Stomach (tissue), 4 donors: ENCODE measurements at regions not wholly inside any gene's neighbourhood (a gene's known extent, or its start where the extent isn't known, plus 50 kb on each side); places are given as distances from the start of the nearest gene placed in this dataset.

Source experiments
- POLR2A ChIP-seq, 4 donors: fragments of 450-650 bp; IDR thresholded peaks; one replicate each; pipeline ENCODE4 v1.6.1; 2016; ENCODE audit warnings: antibody characterized with exemption in 4 of 4, control low read depth in 2 of 4, mild to moderate bottlenecking in 1 of 4, moderate library complexity in 1 of 4
- TF ChIP-seq, protein P1 (sequence below), 7 experiments: fragments of 450-650 bp in 4 of 7; fragments of 200-600 bp in 3 of 7; sonication (generic) in 3 of 7; IDR thresholded peaks; one replicate each; pipeline ENCODE4 v1.5.1; 2016 to 2019; ENCODE audit warnings: antibody characterized with exemption in 7 of 7, control low read depth in 2 of 7, mild to moderate bottlenecking in 1 of 7

DNA sequence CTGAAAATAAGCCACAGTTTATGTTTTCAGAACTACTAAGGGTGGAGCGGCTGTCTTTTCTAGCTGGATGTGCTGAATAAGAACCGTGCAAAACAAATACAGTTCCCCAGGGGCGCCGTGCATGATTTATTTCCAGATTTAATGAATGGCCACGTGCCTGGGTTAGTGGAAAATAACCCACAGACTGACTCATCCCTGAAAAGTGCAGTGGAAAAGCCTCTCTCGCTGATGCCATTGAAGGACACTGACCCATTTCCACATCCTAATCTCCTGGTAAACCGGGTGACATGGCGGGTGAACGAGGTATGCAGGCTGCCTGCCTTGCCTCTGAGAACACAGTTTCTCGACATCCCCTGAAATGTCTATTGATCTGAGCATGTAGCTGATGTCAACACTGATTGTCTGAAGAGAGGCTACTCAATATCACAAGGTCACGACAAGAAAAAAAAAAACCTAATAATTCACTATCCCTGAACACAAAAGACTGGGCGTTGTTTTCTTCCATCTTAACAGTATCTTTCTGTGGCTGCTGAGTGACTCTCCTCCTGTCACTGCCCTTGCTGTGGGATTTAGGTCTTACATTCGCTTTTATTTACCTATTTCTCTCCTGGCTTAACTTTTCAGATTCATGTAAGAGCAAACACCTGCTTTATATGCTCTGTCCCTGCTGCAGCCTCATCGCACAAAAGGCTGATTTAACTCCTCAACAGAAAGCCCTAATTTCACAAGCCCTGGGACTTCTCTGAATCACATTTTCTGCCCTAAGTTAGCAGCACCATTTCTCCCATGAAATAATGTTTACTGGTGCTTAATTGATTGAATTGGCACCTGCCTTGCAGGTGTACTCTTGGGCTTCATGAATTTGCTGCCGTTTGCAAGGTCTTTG, 76.9 kb upstream of the SCOC start:
- TF ChIP-seq, protein P1, sequence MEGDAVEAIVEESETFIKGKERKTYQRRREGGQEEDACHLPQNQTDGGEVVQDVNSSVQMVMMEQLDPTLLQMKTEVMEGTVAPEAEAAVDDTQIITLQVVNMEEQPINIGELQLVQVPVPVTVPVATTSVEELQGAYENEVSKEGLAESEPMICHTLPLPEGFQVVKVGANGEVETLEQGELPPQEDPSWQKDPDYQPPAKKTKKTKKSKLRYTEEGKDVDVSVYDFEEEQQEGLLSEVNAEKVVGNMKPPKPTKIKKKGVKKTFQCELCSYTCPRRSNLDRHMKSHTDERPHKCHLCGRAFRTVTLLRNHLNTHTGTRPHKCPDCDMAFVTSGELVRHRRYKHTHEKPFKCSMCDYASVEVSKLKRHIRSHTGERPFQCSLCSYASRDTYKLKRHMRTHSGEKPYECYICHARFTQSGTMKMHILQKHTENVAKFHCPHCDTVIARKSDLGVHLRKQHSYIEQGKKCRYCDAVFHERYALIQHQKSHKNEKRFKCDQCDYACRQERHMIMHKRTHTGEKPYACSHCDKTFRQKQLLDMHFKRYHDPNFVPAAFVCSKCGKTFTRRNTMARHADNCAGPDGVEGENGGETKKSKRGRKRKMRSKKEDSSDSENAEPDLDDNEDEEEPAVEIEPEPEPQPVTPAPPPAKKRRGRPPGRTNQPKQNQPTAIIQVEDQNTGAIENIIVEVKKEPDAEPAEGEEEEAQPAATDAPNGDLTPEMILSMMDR (IDR thresholded peaks at IDR 0.05) = no peak
- no peak for TF ChIP-seq POLR2A (IDR thresholded peaks at IDR 0.05)
